NB4 (cell line): ENCODE measurements at regions not wholly inside any gene's neighbourhood (a gene's known extent, or its start where the extent isn't known, plus 50 kb on each side); places are given as distances from the start of the nearest gene placed in this dataset.
"Not testable (repeated sequence)": the region's sequence is repeated elsewhere in the genome, so short reads cannot be mapped to it uniquely, and the experiment has no call there.

Experiments used
- DNase-seq: peaks from one replicate; pipeline ENCODE4 v3.0.0; 2010; ENCODE audit warnings: low read depth
- H3K4me3 ChIP-seq: one replicate; pipeline ENCODE4 v1.5.1; 2011; ENCODE audit warnings: mild to moderate bottlenecking, low read depth, low read length, moderate library complexity
- CTCF ChIP-seq: IDR thresholded peaks from one replicate; pipeline ENCODE4 v1.5.1; 2012; ENCODE audit warnings: low read depth, low read length
- MAX ChIP-seq: IDR thresholded peaks from 2 replicates; pipeline ENCODE4 v1.6.1; 2011; ENCODE audit warnings: low read depth, low read length
- MYC ChIP-seq: IDR thresholded peaks from 2 replicates; pipeline ENCODE4 v1.6.1; 2011; ENCODE audit warnings: low read depth, low read length
- POLR2A ChIP-seq: IDR thresholded peaks from 2 replicates; pipeline ENCODE4 v1.6.1; 2011; ENCODE audit warnings: mild to moderate bottlenecking; ENCODE audit not compliant: insufficient read length; ENCODE audit errors: extremely low read depth

GRCh38 chr1:219415433-219415832 is 197.5 kb downstream of the ZC3H11B start:
- no peak for DNase-seq
- TF ChIP-seq CTCF, result no peak
- no peak overlapping the region for H3K4me3 ChIP-seq

- H3K4me3 ChIP-seq, result no peak overlapping the region
- no peak for DNase-seq
- TF ChIP-seq MAX (no peak), MYC (no peak), POLR2A (no peak), CTCF (no peak)
Observed at GRCh38 chr1:219414250-219414649, 198.7 kb downstream of the ZC3H11B start.

- no peak overlapping the region for H3K4me3 ChIP-seq
- no peak for DNase-seq
- no peak for TF ChIP-seq MYC
- no peak for TF ChIP-seq CTCF
- TF ChIP-seq MAX, result no peak
- TF ChIP-seq POLR2A, result no peak
Observed at GRCh38 chr1:219413536-219413935, 199.4 kb downstream of the ZC3H11B start.

- no peak for DNase-seq
- no peak overlapping the region for H3K4me3 ChIP-seq
- TF ChIP-seq POLR2A (no peak), MAX (no peak), MYC (no peak), CTCF (no peak)
Observed at GRCh38 chr1:219412772-219413171, 200.1 kb downstream of the ZC3H11B start.

- H3K4me3 ChIP-seq, DNase-seq: not testable (repeated sequence)
Observed at GRCh38 chr1:219410721-219411120, 202.2 kb downstream of the ZC3H11B start.

GRCh38 chr1:219405531-219406331 is 207.2 kb downstream of the ZC3H11B start:
- H3K4me3 ChIP-seq, result no peak overlapping the region

More at GRCh38 chr1:219405531-219406331, 207.2 kb downstream of the ZC3H11B start:
- TF ChIP-seq MYC (no peak), CTCF (no peak), POLR2A (no peak), MAX (no peak)
- DNase-seq, result no peak
